Right atrium auricular region (tissue), 2 donors: ENCODE measurements at regions not wholly inside any gene's neighbourhood (a gene's known extent, or its start where the extent isn't known, plus 50 kb on each side); places are given as distances from the start of the nearest gene placed in this dataset.
A peak's percentile ranks its signal among the peaks of the same experiment; 100 is the strongest.

ENCODE experiments used
- DNase-seq: peaks from one replicate; pipeline ENCODE4 v3.0.0-alpha.2; 2019; ENCODE audit warnings: low spot score
- H3K27ac ChIP-seq, 2 donors: fragments of 200-600 bp; sonication (generic); 1 replicate in 1 of 2; 2 replicates in 1 of 2; pipeline ENCODE4 v1.5.1; 2016 to 2019
- H3K27me3 ChIP-seq, 2 donors: fragments of 200-600 bp; sonication (generic); one replicate each; pipeline versions ENCODE4 v1.5.1 to v1.6.0; 2017 to 2019
- H3K36me3 ChIP-seq: fragments of 200-600 bp; sonication (generic); one replicate; pipeline ENCODE4 v1.5.1; 2016
- H3K4me1 ChIP-seq, 2 donors: fragments of 200-600 bp; sonication (generic); one replicate each; pipeline versions ENCODE4 v1.5.1 to v1.6.0; 2017 to 2019
- H3K4me3 ChIP-seq, 2 donors: fragments of 200-600 bp; sonication (generic); 1 replicate in 1 of 2; 2 replicates in 1 of 2; pipeline ENCODE4 v1.5.1; 2017 to 2019; ENCODE audit warnings: mild to moderate bottlenecking in 1 of 2, moderate library complexity in 1 of 2
- H3K9me3 ChIP-seq, 2 donors: fragments of 200-600 bp; sonication (generic); one replicate each; pipeline ENCODE4 v1.5.1; 2019
- TF ChIP-seq, protein P1 (sequence below), 2 donors: fragments of 200-600 bp; sonication (generic); IDR thresholded peaks; one replicate each; pipeline ENCODE4 v1.5.1; 2019; ENCODE audit warnings: antibody characterized with exemption in 2 of 2

- no peaks in the 10 kb centered on the region for H3K36me3 ChIP-seq
- no peak overlapping the region for H3K4me3 ChIP-seq
- no peaks in the 10 kb centered on the region for H3K9me3 ChIP-seq
- TF ChIP-seq, protein P1, sequence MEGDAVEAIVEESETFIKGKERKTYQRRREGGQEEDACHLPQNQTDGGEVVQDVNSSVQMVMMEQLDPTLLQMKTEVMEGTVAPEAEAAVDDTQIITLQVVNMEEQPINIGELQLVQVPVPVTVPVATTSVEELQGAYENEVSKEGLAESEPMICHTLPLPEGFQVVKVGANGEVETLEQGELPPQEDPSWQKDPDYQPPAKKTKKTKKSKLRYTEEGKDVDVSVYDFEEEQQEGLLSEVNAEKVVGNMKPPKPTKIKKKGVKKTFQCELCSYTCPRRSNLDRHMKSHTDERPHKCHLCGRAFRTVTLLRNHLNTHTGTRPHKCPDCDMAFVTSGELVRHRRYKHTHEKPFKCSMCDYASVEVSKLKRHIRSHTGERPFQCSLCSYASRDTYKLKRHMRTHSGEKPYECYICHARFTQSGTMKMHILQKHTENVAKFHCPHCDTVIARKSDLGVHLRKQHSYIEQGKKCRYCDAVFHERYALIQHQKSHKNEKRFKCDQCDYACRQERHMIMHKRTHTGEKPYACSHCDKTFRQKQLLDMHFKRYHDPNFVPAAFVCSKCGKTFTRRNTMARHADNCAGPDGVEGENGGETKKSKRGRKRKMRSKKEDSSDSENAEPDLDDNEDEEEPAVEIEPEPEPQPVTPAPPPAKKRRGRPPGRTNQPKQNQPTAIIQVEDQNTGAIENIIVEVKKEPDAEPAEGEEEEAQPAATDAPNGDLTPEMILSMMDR (IDR thresholded peaks at IDR 0.05): no peak
- H3K27me3 ChIP-seq: no peaks in the 10 kb centered on the region
- peaks cover 0 to 13% of the 10 kb centered on the region in 2 donors for H3K4me1 ChIP-seq
- no peak for DNase-seq
- peak overlapping the region in 1 of 2 donors; percentile 50 for H3K27ac ChIP-seq
These were observed 71.8 kb upstream of the NAP1L1 start for GRCh38 chr12:76156314-76156713.

GRCh38 chr12:76155157-76155670, 70.7 kb upstream of the NAP1L1 start:
- TF ChIP-seq, protein P1 (IDR thresholded peaks at IDR 0.05): no peak
- H3K27me3 ChIP-seq: no peaks in the 10 kb centered on the region

DNA sequence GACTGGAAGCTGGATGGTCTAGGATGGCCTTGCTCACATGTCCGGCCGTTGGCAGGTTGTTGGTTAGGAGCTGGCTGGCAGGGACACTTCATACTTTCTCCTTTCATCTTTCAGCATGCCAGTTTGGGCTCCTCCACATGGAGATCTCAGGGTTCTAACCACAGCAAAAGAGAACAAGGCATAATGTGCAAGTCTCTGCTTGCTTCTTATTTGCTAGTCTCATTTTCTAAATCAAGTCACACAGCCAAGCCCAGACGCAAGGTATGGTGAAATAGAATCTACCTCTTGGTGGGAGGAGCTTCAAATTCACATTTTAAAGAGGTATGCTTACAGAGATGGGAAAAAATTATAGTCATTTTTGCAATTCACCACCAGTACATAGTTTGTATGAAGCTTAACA, 69.1 kb upstream of the NAP1L1 start:
- no peak overlapping the region for H3K27ac ChIP-seq
- no peak overlapping the region for H3K4me3 ChIP-seq
- H3K4me1 ChIP-seq: peaks cover 0 to 13% of the 10 kb centered on the region in 2 donors
- H3K9me3 ChIP-seq: no peaks in the 10 kb centered on the region
- TF ChIP-seq, protein P1 (IDR thresholded peaks at IDR 0.05): no peak
- no peaks in the 10 kb centered on the region for H3K36me3 ChIP-seq
- DNase-seq: no peak
- no peaks in the 10 kb centered on the region for H3K27me3 ChIP-seq

More at GRCh38 chr12:76155157-76155670, 70.7 kb upstream of the NAP1L1 start:
- no peak overlapping the region for H3K27ac ChIP-seq
- peaks cover 0 to 13% of the 10 kb centered on the region in 2 donors for H3K4me1 ChIP-seq
- no peaks in the 10 kb centered on the region for H3K36me3 ChIP-seq
- no peaks in the 10 kb centered on the region for H3K9me3 ChIP-seq
- H3K4me3 ChIP-seq: no peak overlapping the region
- no peak for DNase-seq

GRCh38 chr12:76152181-76152807, 67.8 kb upstream of the NAP1L1 start:
- Histone ChIP-seq H3K9me3 (no peaks in the 10 kb centered on the region), H3K27me3 (no peaks in the 10 kb centered on the region), H3K4me3 (no peak overlapping the region), H3K4me1 (peaks cover 0 to 13% of the 10 kb centered on the region in 2 donors), H3K27ac (peak overlapping the region in 1 of 2 donors; percentile 11), H3K36me3 (no peaks in the 10 kb centered on the region)
- DNase-seq: no peak
- TF ChIP-seq, protein P1 (IDR thresholded peaks at IDR 0.05): no peak

- Histone ChIP-seq H3K4me3 (no peak overlapping the region), H3K27me3 (no peaks in the 10 kb centered on the region), H3K36me3 (no peaks in the 10 kb centered on the region), H3K27ac (no peak overlapping the region), H3K9me3 (peaks cover 0 to under 1% of the 10 kb centered on the region in 2 donors), H3K4me1 (no peaks in the 10 kb centered on the region)
- TF ChIP-seq, protein P1 (IDR thresholded peaks at IDR 0.05): no peak
- DNase-seq: no peak
These were observed 59.7 kb upstream of the NAP1L1 start for GRCh38 chr12:76144245-76144549.
